Head of caudate nucleus (tissue), 42 donors: ENCODE measurements at regions not wholly inside any gene's neighbourhood (a gene's known extent, or its start where the extent isn't known, plus 50 kb on each side); places are given as distances from the start of the nearest gene placed in this dataset.
A peak's percentile ranks its signal among the peaks of the same experiment; 100 is the strongest.

Experiments
- DNase-seq, 42 donors: peaks; one replicate each; pipeline versions ENCODE4 v3.0.0 to v3.0.0-alpha.2; 2020 to 2021; ENCODE audit warnings: mixed read lengths in 7 of 42
- intact Hi-C: fragments of 100-400 bp; cut with DNase I; formaldehyde crosslinking; loops from one replicate; pipeline ENCODE4 v1.15.0; 2022

DNA sequence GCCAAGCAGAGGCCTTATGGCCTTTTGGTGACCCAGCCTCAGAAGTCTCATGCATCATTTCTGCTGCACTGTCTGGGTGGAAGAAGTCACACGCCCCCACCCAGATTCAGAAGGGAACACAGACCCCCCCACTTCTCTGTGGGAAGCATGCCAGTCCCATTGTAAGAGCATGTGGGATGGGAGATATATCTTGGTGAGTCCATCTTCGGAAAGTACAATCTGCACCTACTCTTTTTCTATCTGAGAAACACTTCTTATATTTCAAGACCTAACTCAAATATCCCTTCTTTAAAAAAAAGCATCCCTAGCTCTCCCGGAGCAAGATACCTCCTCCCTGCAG lies 159.6 kb upstream of the FGGY start:
- peak in 1 of 42 donors; percentile 25 for DNase-seq
- intact Hi-C loops = no loop called here

GRCh38 chr1:59137968-59138367 lies 158.9 kb upstream of the FGGY start:
- DNase-seq = no peak
- intact Hi-C loops = no loop called here

GRCh38 chr1:59138402-59138801 lies 158.5 kb upstream of the FGGY start:
- intact Hi-C loops = no loop called here
- DNase-seq = peak in 1 of 42 donors; percentile 10

GRCh38 chr1:59139396-59139795 lies 157.5 kb upstream of the FGGY start:
- DNase-seq = no peak
- intact Hi-C loops = no loop called here

- intact Hi-C loops = no loop called here
- no peak for DNase-seq
Observed at GRCh38 chr1:59141267-59141863, 155.5 kb upstream of the FGGY start.

DNA sequence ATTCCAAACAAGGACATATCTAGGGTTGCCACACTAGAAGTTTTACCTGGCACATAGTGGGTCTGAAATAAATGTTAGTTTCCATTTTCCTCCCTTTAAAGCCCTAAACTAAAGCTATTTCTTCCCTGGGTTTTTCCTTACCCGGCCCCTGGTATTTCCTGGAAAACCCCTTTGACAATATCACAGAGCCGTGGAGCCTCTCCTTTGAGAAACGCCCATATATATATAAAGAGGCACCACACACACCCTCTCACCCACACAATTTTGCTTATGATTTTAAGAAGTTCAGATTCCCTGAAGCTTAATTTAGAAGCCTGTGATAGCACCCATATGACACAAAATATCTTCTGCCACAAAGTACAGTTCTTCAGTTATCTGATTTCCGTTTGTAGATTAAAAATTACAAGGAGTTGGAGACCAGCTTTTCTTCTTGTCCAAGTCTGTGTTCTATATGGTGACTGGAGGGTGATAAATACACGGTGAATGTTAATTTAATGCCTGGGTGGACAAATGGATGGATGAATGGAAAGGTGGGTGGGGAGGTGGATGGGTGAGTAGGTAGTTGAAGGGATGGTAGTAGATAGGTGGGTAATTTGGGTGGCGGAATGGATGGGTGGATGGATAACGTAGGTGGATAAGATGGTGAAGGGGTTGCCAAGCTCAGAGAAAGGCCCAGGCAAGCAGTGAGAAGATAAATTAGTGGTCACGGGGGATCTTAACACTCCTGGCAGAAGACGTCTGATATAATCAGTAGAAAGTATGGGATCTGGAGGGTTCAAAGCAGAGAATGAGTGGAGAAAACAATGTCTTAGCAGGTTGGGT lies 154.4 kb upstream of the FGGY start:
- intact Hi-C loops = no loop called here
- DNase-seq = no peak

- intact Hi-C loops = no loop called here
- DNase-seq = no peak
Observed at GRCh38 chr1:59143133-59143487, 153.8 kb upstream of the FGGY start.

- intact Hi-C loops = no loop called here
- no peak for DNase-seq
Observed at GRCh38 chr1:59143811-59144210, 153.1 kb upstream of the FGGY start.

- DNase-seq = no peak
- intact Hi-C loops = no loop called here
Observed at GRCh38 chr1:59144959-59145358, 151.9 kb upstream of the FGGY start.

- intact Hi-C loops = no loop called here
- DNase-seq = no peak
Observed at GRCh38 chr1:59146056-59146455, 150.8 kb upstream of the FGGY start.

- DNase-seq = peak in 32 of 42 donors; percentile 9 to 58 (median 26)
- intact Hi-C loops = no loop called here
Observed at GRCh38 chr1:59146651-59147358, 150.1 kb upstream of the FGGY start.

DNA sequence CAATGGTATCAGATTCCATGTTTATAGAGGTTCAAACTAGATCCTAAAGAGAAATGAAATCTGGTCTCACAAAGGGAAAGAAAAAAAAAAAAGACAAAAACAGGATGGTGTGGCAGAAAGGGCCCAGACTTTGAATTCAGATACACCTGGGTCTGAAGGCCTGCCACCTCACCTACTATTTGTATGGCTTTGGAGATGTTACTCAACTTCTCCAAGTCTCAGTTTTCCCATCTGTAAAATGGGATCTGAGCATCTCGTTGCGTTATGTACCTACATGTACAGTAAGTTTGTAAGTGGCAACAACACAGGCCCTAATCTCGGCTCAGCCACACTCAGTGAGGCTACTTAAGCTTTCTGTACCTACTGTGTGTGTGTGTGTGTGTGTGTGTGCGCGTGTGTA lies 147.5 kb upstream of the FGGY start:
- DNase-seq = no peak
- intact Hi-C loops = no loop called here

GRCh38 chr1:59150577-59151386 lies 146.1 kb upstream of the FGGY start:
- intact Hi-C loops = no loop called here
- DNase-seq = peak in 8 of 42 donors; percentile 17 to 83 (median 44)

- DNase-seq = no peak
- intact Hi-C loops = no loop called here
Observed at GRCh38 chr1:59151387-59151761, 145.5 kb upstream of the FGGY start.

GRCh38 chr1:59151860-59152259 lies 145.0 kb upstream of the FGGY start:
- intact Hi-C loops = no loop called here
- DNase-seq = no peak

DNA sequence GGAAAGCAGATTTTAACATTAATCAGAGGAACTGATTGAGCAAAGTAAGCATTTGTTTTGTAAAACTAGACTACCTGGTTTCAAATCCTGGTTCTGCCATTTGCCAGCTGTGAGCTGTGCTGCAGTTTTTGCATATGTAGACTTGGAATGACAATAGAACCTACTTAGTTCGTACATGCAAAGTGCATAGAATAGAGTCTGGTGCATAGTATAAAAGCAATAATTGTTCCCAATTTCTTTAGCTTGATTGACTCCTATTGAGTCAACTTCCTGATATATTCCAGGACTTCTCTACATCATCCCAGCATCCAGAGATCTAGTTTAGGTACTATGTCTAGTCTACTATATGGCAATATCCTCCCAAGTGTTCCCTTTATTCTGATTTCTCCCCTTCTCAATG lies 144.4 kb upstream of the FGGY start:
- intact Hi-C loops = no loop called here
- DNase-seq = no peak

GRCh38 chr1:59154401-59154800 lies 142.5 kb upstream of the FGGY start:
- DNase-seq = no peak
- intact Hi-C loops = no loop called here

DNA sequence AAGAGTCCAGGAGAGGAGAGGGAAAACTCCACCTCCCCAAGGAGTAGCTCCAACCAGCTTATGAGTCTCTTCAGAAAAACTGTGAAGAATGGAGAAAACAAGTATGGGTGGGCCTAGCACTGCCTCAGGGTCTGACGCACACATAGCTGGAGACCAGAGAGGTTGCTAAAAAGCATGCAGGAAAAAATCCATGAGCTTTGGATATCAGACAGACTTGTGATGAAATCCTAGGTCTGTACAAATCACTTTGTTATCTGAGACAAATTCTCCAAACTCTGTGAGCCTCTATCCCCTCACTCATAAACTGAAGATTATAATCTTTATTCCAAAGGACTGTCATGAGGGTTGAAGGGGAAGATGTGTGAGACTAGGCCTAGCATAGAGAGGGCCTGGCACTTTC lies 141.5 kb upstream of the FGGY start:
- no peak for DNase-seq
- intact Hi-C loops = no loop called here

DNA sequence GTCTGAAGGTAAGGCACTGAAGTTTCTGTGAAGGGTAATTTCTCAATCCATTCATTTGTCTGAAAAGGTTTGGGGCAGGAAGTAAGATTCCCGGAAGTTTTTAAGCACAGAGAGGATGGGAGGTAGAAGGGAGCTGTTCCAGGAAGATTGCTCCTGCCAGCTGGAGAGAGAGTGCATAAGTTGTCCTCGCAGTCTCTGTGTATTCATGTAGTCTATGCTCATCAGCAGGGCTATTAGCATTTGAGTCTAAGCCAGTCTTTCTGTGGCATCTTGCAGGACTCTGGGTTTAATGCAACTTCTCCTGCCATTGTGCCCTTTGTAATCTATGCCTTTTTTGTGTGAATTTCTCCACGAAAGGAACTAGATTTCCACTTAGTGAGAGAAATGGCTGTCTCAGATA lies 140.8 kb upstream of the FGGY start:
- DNase-seq = peak in 3 of 42 donors; percentile 11 to 48 (median 34)
- intact Hi-C loops = no loop called here
